Glomerular visceral epithelial cell (primary cell): ENCODE measurements at regions not wholly inside any gene's neighbourhood (a gene's known extent, or its start where the extent isn't known, plus 50 kb on each side); places are given as distances from the start of the nearest gene placed in this dataset.

Experiments used
- DNase-seq: peaks from one replicate; pipeline ENCODE4 v3.0.0-alpha.2; 2016; ENCODE audit errors: extremely low spot score

DNA sequence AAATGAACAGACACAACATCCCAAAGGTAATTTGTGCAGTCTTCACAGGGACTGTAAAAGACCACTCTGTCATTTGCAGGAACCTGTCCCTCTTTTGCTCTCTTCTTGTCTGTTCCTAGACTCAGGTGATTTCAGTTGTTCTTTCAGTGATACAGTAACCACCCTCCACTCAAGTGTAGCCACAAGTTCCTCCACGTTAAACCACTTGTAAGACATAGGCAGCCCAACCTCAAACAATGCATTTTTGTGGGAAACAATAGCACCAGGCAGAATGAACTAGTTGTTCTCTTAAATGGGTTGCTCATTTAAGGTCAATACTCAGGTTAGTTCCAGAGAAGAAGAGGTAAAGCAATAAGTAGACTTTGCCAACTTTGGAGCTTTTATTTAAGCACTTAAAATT is 359.4 kb downstream of the MZT1 start:
- no peak for DNase-seq

DNA sequence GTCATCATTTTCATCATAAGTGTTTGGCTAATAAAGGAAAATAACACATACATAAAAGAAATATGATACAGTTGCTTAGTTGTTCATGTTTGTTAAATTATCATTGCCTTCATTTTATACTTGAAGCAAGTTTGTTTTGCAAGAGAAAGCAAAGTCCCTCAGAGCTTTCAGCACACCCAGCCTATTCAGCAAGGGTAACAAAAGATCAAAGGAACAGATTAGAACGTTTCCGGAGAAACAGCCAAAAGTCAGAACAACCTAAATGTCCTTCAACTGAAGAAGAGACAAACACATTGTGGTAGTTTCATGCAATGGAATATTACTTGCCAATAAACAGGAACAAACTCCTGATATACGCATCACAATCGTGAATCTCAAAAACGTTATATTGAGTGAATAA is 380.7 kb downstream of the MZT1 start:
- DNase-seq = no peak

DNA sequence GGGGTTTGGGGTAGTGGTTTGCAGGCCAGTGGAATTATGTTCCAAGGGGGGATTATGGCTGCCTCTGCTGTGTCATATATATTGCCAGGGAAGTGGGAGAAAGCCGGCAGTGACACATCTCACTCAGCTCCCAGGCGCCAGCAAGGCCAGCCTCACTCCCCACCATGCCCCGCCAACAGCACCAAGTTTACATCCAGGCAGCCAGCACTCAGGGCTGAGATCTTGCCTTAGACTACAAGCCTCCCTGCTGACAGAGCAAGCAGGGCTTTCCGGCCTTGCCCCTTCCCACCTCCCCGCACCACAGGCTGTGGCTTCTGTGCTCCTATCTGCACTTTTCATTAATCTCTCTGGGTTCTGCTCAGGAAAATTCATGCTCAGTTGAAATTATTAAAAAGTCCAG is 385.1 kb downstream of the MZT1 start:
- no peak for DNase-seq

DNA sequence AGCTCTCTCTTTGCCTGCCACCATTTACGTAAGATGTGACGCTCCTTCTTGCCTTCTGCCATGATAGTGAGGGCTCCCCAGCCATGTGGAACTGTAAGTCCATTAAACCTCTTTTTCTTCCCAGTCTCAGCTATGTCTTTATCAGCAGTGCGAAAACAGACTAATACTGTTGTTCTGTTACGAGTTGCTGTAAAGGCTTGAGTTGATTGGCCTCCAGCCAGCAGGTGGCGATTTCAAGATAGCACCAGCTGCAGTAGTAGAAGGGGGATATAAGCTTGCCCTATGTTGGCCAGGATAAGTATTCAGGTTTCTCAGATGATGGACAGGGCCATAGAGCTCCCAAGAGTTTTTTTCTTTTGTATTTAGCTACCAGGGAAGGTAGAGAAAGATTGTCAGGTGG is 385.5 kb downstream of the MZT1 start:
- DNase-seq = no peak

DNA sequence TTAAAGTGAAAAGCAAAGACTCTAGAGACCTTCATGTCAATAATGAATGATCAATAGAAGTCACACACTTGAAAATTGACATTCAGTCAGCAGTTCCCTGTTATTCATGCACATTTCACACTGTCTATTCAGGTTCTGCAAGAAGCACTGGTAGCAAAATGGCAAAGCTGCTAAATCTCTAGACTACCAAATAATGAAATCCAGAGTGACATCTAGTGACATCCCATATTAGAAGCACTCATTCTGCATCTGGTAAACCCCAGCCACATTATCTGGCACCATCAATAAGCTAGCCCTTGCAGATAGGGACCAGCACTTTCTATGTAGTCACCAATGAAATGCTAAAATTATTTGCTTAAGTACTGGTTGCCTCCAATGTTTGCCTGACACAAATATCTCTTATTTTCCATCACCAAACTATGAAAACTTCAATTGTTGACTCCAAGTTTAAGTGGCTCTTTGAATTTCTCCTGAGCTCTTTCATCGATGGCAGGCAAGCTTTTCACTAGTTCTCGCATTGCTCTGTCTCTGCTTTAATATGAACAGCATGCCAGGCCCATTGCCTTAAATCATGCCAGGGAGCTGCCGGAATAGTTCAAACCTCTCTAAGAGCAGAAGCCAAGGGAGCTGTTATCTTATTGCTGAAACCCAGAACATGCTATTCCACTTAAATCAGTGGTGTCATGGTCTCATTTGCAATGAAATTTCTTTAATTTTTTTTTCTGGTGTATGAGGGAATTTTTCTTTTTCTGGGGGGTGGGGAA is 409.9 kb downstream of the MZT1 start:
- no peak for DNase-seq

DNA sequence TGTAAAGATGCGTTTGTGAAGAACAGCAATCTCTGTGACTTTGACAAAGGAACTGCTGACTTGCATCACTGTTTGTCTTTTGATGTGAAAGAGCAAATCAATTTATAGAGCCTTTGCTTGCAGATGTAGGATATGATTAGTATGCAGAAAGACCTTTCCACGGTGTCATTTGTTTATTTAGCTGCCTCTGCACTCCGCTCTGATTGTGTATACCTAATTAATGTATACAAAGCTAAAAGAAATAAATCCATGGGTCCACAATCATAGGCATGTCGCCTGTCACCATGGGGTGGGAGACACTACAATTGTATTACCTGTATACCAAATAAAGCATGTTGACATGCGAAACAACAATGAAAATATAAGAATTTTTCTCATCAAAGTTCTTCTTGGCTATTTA is 410.7 kb downstream of the MZT1 start:
- no peak for DNase-seq

DNA sequence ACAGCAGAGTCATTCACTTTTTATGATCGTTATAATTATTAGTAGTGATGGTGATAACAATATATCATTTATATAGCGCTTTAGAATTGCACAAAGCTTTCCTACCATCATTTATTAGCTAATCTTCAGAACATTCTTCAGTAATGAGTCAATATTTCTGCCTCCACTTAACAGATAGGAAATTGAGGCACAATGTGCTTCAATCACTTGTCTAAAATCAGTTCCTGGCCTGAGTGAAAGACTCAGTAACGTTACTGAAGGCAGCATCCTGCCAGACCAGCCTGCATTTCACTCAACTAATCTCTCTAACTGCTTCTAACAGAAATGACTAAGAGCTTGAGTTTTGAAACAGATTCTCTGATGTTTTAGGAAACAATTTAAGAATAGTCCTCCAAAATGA is 412.1 kb downstream of the MZT1 start:
- DNase-seq = no peak

DNA sequence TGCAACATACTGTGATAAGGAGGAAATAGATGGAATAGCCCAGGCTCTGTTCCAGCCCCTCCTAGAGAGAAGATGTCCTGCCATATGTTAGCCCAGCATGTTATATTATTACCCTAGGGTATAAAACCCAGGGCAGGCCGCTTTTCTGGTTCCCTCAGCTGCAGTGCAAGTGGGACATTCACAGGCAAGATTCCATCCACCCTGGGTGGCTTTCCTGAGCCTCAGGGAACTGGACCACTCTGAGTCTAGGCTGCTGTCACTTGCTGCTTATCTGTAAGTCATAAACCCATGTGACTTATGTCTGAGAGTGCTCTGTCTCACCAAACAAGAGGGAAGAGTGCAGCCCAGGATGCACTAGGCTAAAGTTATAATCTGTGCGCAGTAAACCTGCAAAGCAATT is 413.2 kb downstream of the MZT1 start:
- no peak for DNase-seq

DNA sequence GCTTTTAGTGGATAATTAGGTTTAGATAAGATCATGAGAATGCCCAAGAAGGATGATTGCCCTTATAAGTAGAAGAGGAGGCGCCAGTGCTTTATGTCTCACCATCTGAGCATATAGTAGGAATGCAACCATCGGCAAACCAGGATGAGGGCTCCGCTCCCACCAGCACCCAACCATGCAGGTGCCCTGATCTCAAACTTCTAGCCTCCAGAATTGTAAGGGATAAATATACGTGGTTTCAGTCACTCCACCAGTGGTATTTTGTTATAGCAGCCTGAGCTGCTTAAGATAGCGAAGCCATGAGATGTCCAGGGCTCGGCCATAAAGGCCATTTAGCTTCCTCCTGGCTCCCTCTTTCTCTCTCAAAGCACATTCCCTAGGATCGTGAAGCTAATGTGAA is 413.9 kb downstream of the MZT1 start:
- DNase-seq = no peak

DNA sequence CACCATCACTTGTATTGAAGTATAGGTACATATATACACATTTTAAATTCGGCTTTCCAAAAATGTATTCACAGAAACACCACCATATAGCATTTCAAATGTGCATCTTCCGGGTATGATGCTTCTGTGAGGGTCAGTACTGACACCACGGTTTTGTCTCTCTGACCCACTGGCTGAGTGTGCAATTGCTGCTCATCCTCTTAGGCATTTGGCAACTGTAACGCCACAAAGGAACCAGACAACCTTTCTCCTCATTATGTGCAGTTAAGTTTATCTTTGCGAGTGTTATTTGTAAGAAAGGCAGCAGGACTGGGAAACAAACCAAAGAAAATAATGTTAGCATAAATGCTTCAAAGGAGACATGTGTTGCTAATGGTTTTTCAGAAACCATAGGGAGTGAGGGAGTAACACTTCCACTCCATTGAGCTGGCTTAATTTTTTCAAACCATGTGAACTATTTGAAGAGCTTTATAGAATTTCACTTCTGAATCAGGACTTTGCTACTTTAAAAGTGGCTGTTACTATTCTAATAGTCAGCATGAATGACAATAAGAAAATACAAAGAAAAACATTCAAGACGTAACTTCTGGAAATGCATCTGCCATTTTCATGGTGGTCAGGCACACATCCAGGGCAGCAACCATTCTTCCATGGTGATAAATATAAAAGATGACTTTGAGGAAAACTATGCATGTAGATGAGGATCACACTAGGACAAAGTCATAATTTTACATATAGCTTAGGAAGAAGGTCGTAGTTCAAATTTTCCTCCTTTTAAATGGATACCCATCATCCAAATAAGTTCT is 423.3 kb downstream of the MZT1 start:
- DNase-seq = peak; percentile 15

DNA sequence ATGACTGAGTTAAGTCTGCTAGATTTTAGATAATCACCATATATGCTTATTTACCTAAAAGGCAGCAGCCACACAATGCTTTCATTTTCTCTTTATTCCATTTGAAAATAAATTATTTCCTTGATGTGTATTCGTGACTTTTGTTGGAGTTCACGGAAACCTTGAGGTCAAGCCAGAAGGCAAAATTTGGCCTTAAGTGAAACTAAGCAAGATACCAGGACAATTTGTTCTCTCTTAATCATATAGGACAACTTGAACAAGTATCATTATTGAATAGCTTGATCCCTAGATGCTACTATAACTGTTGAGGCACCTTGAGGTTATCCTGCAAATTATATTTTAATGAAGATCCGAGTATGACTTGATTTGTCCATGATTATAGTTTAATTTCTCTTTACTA is 429.2 kb upstream of the DACH1 start:
- DNase-seq = no peak

DNA sequence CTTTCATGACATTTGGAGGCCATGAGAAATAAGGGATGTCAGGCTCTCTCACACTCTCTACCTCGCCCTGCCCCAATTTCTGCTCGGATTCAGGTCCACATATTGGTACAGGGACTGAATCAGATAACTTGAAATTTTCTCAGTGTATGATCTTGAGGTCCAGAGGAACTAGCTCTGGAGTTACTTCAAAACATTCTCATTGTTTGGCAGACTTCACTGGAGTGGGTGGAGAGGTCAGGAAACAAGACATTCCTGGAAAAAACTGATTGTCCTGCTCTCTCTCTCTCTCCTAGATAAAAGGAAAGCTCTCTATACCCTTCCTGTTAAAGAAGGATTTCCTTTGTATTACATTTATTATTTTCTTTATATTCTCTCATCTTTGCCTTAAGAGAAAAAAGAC is 428.1 kb upstream of the DACH1 start:
- no peak for DNase-seq

DNA sequence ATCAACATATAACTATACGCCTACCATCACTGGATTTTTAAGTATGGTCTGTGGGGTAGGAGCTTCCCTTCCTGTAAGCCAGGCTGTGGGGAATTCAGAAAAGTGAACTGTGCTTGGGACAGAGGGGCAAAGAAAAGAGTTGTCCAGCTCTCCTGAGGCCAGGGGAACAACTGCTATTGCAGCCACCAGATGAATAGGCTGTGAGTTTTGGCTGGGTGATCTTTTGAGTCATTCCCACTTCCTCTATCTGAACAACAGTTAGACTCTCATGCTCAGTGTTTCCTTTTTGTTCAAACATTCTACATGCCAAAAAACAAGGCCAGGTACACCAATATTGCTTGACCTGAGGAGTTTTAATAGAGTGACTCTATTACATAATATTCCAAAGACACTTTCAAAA is 426.2 kb upstream of the DACH1 start:
- no peak for DNase-seq

DNA sequence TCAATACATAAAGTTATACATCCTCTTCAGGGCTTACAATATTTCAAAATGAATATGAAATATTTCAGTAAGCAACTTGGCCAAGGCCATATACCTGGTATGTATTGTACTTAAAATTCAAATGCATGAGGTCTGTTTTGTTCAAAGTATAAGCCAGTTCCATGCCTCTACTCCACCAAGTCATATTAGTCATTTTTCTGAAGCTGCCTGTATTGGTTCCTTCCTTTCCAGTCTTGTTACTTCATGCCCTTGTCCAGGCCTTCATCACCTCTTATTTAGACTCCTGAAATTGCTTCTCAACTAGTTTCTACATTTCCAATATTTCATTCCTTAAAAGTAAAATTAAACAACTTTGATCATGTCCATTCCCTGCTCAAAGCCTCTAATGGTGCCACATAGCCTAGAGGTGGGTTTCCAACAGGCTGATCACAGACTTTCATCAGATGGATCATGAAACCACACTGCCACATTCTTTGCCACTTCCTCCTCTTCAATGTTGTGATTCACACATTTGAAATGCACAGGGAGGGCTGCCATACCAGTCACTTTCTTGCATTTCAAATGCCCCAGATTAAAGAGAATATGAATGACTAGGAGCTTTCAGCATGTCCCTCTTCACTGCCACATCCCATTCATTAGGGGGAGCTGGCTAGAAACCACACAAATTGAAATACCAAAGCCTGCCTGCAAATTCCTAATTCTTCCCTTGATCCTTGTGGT is 424.1 kb upstream of the DACH1 start:
- DNase-seq = peak; percentile 96

DNA sequence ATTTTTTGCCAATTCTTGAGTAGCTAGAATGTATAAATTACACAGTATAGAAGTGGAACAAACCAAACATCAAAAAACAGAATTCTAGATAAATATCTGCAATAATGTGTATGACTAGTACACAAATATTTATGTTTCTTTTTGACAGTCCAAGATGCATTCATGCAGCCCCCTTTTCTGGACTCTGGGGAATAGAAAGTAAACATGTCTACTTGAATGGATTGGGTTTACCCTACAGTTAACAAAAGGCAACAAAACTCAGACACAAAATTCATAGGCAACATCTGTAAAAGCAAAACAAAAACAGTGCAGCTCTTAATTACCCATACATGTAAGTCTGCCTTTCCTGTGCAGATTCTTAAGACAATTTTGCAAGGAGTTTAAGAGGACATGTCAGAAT is 419.4 kb upstream of the DACH1 start:
- DNase-seq = no peak

DNA sequence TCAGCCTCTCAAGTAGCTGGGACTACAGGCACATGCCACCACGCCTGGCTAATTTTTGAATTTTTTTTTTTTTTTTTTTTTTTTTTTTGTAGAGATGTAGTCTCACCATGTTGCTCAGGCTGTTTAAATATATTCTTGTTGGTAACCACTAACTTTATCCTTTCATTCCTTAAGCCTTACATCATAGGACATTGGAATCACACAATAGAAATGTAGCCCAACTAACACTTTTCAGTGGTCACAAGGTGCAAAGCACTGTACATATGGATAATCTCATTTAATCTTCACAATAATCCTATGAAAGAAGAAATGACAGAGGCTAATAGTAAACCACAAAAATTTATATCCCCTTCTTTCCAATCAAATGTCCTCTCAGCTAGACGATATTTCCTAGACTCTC is 417.8 kb upstream of the DACH1 start:
- DNase-seq = peak; percentile 28

DNA sequence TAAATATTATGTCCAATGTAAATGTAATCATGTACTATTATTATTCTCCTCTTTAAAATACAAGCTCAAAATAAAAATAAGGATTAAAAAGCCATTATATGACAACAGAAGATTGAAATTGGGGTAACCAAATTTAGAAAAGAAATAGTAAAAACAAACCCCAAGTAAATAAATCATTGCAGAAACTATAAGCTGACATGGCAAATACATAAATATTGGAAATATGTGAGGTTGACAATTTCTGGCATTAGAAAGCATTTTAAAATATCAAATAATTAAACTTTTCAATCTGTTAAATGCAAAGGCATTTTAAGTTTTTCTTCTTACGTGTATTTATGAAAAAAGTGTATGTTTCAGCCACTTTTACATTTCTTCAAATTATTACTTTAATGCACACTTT is 394.7 kb upstream of the DACH1 start:
- DNase-seq = no peak

DNA sequence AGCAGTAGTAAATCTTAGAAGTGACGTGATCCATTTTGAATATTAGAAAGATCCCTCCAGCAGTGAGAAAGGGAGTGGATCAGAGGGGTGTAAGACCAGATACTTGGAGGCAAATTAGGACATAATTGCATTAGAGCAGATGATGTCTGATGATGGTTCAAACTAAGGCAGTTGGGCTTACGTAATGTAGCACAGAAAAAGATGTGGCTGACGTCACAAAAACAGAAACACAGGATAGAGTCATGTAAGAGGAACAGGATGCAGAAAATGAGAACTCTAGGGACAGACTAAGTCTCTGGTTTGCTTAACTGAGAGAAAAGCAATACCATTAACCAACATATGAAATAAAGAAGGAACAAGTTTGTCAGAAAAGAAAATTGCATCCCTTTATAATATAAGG is 392.5 kb upstream of the DACH1 start:
- no peak for DNase-seq

DNA sequence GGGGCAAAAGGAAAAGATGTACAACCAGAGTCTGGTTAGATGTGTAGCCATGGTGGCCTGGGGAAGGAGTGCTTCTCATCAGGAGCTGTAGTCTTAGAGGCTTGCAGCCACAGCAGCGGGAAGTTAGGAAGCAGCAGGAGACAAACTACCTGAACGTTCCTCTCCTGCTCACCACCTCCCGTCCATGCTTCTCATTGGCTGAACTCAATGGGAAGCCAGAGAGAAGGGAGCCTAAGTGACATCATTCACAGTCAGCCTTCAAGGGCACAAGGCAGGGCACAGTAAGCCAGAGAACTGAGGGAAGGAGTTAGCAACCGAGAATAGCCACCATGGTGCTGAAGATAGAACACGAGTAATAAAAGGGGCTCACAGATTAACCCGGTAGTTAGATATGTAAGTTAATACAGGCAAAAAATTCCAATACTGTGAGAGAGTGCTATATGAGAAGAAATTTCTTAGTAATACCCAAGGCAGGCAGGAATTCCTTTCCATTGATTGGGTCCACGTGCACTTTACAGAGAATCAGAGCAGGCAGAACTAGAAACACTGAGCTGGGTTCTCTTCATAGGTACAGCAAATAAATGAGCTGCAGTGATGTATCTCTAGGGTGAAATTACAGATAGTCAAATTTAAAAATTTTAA is 391.5 kb upstream of the DACH1 start:
- DNase-seq = no peak

DNA sequence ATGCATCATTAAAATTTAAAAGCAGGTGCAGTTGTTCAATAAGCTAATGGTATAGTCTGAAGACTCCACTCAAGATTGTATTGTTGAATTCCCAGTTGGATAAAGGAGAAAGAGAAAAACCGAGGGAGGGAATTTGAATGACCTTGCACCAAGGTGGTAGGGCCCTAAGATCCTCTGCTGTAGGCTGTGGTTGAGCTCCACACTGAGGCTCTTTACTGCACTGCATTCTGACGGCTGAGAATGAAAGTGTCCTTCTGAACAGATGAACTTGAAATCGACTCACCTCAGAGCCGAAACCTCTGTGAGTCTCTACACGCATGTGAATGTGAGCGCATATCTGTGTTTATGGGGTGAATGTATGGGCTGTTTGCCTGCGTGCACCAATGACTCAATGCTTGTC is 388.9 kb upstream of the DACH1 start:
- peak; percentile 55 for DNase-seq

DNA sequence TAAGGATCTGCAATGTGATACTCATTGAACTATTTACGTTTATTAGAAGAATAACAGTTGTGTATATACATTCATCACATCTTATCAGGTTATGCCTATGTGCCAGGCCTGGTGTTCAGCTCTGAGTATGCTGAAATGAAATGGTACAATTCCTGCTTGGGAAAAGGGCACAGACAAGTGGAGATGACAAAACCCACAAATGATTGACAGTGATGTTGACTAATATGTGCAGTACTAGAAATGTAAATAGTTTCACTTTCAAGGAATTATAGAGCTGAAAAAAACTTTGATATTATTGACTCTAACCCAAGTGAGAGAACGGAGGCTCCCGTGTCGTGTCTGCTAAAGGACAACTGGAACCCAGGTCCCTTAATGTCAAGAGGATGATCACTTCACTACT is 386.8 kb upstream of the DACH1 start:
- DNase-seq = no peak

DNA sequence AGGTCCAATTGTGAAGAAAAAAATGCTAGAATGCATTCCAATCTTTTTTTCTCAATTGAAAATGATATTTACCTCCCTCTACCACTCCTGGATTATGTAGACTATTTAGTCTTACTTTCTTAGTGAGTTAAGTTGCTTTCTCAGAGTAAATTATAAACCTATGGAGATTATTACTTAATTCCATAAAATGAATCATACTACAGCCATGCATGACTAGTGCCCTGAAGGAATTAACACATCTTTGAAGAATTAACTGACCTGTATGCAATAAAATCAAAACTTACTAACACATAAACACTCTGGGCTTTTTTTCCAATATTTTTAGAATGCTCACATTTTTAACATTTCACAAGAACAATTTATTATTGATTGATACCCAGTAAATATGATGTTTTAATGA is 379.4 kb upstream of the DACH1 start:
- peak; percentile 5 for DNase-seq
